KMS-11 (cell line): ENCODE measurements at regions not wholly inside any gene's neighbourhood (a gene's known extent, or its start where the extent isn't known, plus 50 kb on each side); places are given as distances from the start of the nearest gene placed in this dataset.

Experiments used
- H2AFZ ChIP-seq: fragments of 200-600 bp; sonication (generic); 2 replicates; pipeline ENCODE4 v1.6.1; 2016; ENCODE audit warnings: antibody characterized with exemption, mixed run types, low read depth
- H3K27ac ChIP-seq: fragments of 200-600 bp; sonication (generic); 2 replicates; pipeline ENCODE4 v1.6.1; 2016; ENCODE audit warnings: mild to moderate bottlenecking, mixed run types
- H3K27me3 ChIP-seq: fragments of 200-600 bp; sonication (generic); 2 replicates; pipeline ENCODE4 v1.6.1; 2017; ENCODE audit warnings: mild to moderate bottlenecking, low read depth, mixed run types, moderate library complexity; ENCODE audit not compliant: insufficient read depth
- H3K36me3 ChIP-seq: fragments of 200-600 bp; sonication (generic); 2 replicates; pipeline ENCODE4 v1.6.1; 2017; ENCODE audit warnings: mild to moderate bottlenecking, mixed run types; ENCODE audit not compliant: insufficient read depth
- H3K4me1 ChIP-seq: fragments of 200-600 bp; sonication (generic); 2 replicates; pipeline ENCODE4 v1.6.1; 2016; ENCODE audit warnings: mild to moderate bottlenecking, low read depth, mixed run types; ENCODE audit not compliant: poor library complexity, severe bottlenecking
- H3K4me2 ChIP-seq: fragments of 200-600 bp; sonication (generic); 2 replicates; pipeline ENCODE4 v1.7.0; 2016; ENCODE audit warnings: mild to moderate bottlenecking, mixed run types
- H3K4me3 ChIP-seq: fragments of 200-600 bp; sonication (generic); IDR thresholded peaks from 2 replicates; pipeline ENCODE4 v1.6.1; 2017; ENCODE audit warnings: low read depth, low read length, mixed read lengths; ENCODE audit not compliant: insufficient read depth
- H3K79me2 ChIP-seq: fragments of 200-600 bp; sonication (generic); 2 replicates; pipeline ENCODE4 v1.6.1; 2016; ENCODE audit warnings: low read depth, mixed run types; ENCODE audit not compliant: insufficient read depth
- H3K9ac ChIP-seq: fragments of 200-600 bp; sonication (generic); 2 replicates; pipeline ENCODE4 v1.6.1; 2016; ENCODE audit warnings: mild to moderate bottlenecking, mixed run types
- H4K20me1 ChIP-seq: fragments of 200-600 bp; sonication (generic); 2 replicates; pipeline ENCODE4 v1.6.1; 2016; ENCODE audit warnings: mild to moderate bottlenecking, mixed run types; ENCODE audit not compliant: insufficient read depth
- TF ChIP-seq, protein P1 (sequence below): fragments of 200-600 bp; sonication (generic); conservative IDR thresholded peaks from 2 replicates; pipeline ENCODE4 v1.6.1; 2017; ENCODE audit warnings: low read depth, mild to moderate bottlenecking, antibody characterized with exemption, low read length, moderate library complexity, mixed read lengths

DNA sequence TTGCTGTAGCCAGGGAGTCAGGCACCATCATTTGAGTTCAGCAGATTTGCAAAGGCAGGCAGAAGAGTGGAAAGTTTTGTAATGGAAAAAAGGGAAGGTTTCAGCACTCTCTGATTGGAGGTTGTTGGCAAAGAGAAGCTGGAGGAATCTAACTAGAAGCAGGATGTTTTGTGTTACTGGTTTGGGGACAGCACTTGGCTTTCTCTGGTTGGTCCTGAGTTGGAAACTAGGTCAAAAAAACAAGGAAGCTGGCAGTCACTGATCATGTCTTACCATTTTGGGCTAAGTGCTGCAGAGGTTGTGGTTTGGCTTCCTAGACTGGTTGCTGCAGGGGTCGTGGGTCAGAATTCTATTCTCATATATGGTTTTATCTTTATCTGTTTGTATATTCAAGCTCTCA is 189.8 kb downstream of the DRD1 start:
- Histone ChIP-seq H2AFZ (no peak overlapping the region), H3K4me2 (no peak overlapping the region), H3K4me1 (no peaks in the 10 kb centered on the region), H3K4me3 (no peak overlapping the region), H3K36me3 (no peaks in the 10 kb centered on the region), H3K79me2 (no peaks in the 10 kb centered on the region), H4K20me1 (no peaks in the 10 kb centered on the region), H3K27me3 (no peaks in the 10 kb centered on the region), H3K9ac (no peak overlapping the region), H3K27ac (no peak overlapping the region)
- TF ChIP-seq, protein P1, sequence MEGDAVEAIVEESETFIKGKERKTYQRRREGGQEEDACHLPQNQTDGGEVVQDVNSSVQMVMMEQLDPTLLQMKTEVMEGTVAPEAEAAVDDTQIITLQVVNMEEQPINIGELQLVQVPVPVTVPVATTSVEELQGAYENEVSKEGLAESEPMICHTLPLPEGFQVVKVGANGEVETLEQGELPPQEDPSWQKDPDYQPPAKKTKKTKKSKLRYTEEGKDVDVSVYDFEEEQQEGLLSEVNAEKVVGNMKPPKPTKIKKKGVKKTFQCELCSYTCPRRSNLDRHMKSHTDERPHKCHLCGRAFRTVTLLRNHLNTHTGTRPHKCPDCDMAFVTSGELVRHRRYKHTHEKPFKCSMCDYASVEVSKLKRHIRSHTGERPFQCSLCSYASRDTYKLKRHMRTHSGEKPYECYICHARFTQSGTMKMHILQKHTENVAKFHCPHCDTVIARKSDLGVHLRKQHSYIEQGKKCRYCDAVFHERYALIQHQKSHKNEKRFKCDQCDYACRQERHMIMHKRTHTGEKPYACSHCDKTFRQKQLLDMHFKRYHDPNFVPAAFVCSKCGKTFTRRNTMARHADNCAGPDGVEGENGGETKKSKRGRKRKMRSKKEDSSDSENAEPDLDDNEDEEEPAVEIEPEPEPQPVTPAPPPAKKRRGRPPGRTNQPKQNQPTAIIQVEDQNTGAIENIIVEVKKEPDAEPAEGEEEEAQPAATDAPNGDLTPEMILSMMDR = no peak

DNA sequence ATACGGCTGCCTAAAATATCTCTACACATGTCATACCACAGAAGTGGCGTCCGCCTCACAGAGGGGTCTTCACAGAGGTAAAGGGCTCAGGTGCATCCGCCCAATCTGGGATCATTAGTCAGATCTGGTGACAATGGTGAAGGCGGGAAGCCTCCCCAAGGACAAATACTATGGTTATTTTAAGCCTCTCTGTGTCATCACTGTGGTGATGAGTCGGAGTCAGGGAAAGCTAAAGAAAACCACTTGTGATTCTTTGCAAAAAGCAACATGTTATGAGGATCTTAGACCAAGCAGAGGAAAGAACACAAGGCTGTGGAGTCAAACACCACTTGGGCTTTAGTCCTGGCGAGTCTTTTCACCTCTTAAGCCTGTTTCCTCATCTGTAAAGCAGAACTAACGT is 190.4 kb downstream of the DRD1 start:
- Histone ChIP-seq H3K36me3 (no peaks in the 10 kb centered on the region), H3K4me2 (no peak overlapping the region), H3K27me3 (no peaks in the 10 kb centered on the region), H4K20me1 (no peaks in the 10 kb centered on the region), H3K27ac (no peak overlapping the region), H3K9ac (no peak overlapping the region), H2AFZ (no peak overlapping the region), H3K4me3 (no peak overlapping the region), H3K4me1 (no peaks in the 10 kb centered on the region), H3K79me2 (no peaks in the 10 kb centered on the region)
- TF ChIP-seq, protein P1 = no peak

DNA sequence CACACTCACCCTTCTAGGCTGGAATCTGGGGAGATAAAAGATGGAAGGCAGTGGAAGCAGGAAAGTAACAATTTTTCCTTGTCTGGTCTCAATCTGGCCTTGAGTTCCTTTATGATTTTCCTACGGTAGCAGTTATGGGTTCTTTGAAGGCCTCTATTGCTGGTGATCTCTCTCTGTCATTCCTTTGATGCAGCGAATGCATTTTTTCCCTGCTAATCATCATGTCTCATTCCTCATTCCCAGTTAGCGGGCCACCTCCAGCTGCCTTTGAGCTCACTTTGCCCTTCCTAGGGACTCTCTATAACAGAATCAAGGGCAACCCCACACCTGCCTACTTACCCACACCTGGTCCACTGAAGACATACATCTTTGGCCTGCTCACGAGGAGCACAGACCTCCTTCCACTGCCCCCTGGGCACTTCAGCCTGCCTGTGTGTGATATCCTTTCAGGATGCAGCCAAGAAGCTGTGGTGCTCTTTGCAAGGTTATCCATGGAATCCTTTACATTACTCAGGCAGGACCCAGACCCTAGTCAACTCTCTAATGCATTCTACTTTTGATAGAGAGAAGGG is 191.7 kb downstream of the DRD1 start:
- H3K4me2 ChIP-seq = no peak overlapping the region
- H3K27ac ChIP-seq = no peak overlapping the region
- no peaks in the 10 kb centered on the region for H3K36me3 ChIP-seq
- no peaks in the 10 kb centered on the region for H3K4me1 ChIP-seq
- H3K79me2 ChIP-seq = no peaks in the 10 kb centered on the region
- H4K20me1 ChIP-seq = no peaks in the 10 kb centered on the region
- no peaks in the 10 kb centered on the region for H3K27me3 ChIP-seq
- TF ChIP-seq, protein P1 = no peak
- no peak overlapping the region for H2AFZ ChIP-seq
- H3K9ac ChIP-seq = no peak overlapping the region
- no peak overlapping the region for H3K4me3 ChIP-seq

DNA sequence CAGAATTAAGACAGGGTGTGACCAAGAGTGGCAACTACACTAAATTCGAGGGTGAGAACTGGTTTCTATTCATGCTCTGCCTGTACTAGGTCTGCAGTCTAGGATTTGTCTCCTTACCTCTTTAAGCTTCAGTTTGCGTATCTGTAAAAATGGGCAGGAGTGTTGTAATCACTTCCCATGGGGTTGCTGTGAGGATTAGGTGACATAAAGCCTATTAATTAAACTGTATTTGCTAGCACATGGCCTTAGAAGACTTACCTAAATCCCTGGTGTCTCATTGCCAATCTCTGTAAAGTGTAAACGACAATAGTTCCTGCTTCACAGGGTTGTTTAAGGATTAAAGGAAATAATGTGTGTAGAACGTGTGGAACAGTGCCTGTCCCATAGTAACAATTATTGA is 193.6 kb downstream of the DRD1 start:
- no peak overlapping the region for H3K27ac ChIP-seq
- no peak overlapping the region for H3K9ac ChIP-seq
- H2AFZ ChIP-seq = no peak overlapping the region
- no peaks in the 10 kb centered on the region for H3K27me3 ChIP-seq
- no peak overlapping the region for H3K4me2 ChIP-seq
- no peaks in the 10 kb centered on the region for H3K4me1 ChIP-seq
- H3K36me3 ChIP-seq = no peaks in the 10 kb centered on the region
- TF ChIP-seq, protein P1 = no peak
- H3K4me3 ChIP-seq = no peak overlapping the region
- H3K79me2 ChIP-seq = no peaks in the 10 kb centered on the region
- no peaks in the 10 kb centered on the region for H4K20me1 ChIP-seq
